Ammon's horn (tissue), 1 donor: ENCODE measurements at regions not wholly inside any gene's neighbourhood (a gene's known extent, or its start where the extent isn't known, plus 50 kb on each side); places are given as distances from the start of the nearest gene placed in this dataset.

ENCODE experiments used
- DNase-seq: peaks from one replicate; pipeline ENCODE4 v3.0.0-alpha.2; 2016; ENCODE audit warnings: low spot score

- no peak for DNase-seq
These were observed 523.7 kb downstream of the NR2F1-AS1 start for GRCh38 chr5:93057311-93057710.

GRCh38 chr5:93055971-93056370 is 525.0 kb downstream of the NR2F1-AS1 start:
- no peak for DNase-seq

GRCh38 chr5:93055561-93055960 is 525.5 kb downstream of the NR2F1-AS1 start:
- no peak for DNase-seq

GRCh38 chr5:93054424-93055163 is 526.4 kb downstream of the NR2F1-AS1 start:
- no peak for DNase-seq

GRCh38 chr5:93053825-93054224 is 527.2 kb downstream of the NR2F1-AS1 start:
- DNase-seq = no peak

- no peak for DNase-seq
These were observed 532.2 kb downstream of the NR2F1-AS1 start for GRCh38 chr5:93048858-93049257.

- DNase-seq = no peak
These were observed 536.0 kb downstream of the NR2F1-AS1 start for GRCh38 chr5:93044859-93045666.

- no peak for DNase-seq
These were observed 541.1 kb downstream of the NR2F1-AS1 start for GRCh38 chr5:93039888-93040287.

GRCh38 chr5:93034621-93035590 is 546.1 kb downstream of the NR2F1-AS1 start:
- no peak for DNase-seq

GRCh38 chr5:93022796-93023447 is 558.1 kb downstream of the NR2F1-AS1 start:
- DNase-seq = no peak

- DNase-seq = no peak
These were observed 558.8 kb downstream of the NR2F1-AS1 start for GRCh38 chr5:93022211-93022610.

GRCh38 chr5:93019896-93020295 is 561.1 kb downstream of the NR2F1-AS1 start:
- no peak for DNase-seq

- DNase-seq = no peak
These were observed 562.6 kb downstream of the NR2F1-AS1 start for GRCh38 chr5:93018461-93018860.

- no peak for DNase-seq
These were observed 563.2 kb downstream of the NR2F1-AS1 start for GRCh38 chr5:93017849-93018248.

GRCh38 chr5:93017376-93017775 is 563.6 kb downstream of the NR2F1-AS1 start:
- DNase-seq = no peak

- no peak for DNase-seq
These were observed 570.4 kb downstream of the NR2F1-AS1 start for GRCh38 chr5:93010616-93011015.

GRCh38 chr5:93010037-93010436 is 571.0 kb downstream of the NR2F1-AS1 start:
- DNase-seq = no peak

GRCh38 chr5:93008502-93009207 is 572.4 kb downstream of the NR2F1-AS1 start:
- DNase-seq = no peak

- no peak for DNase-seq
These were observed 574.1 kb downstream of the NR2F1-AS1 start for GRCh38 chr5:93006915-93007314.

- DNase-seq = no peak
These were observed 582.6 kb downstream of the NR2F1-AS1 start for GRCh38 chr5:92998456-92998855.

GRCh38 chr5:92994392-92994791 is 586.6 kb downstream of the NR2F1-AS1 start:
- no peak for DNase-seq
